Heart left ventricle (tissue), 13 donors: ENCODE measurements at regions not wholly inside any gene's neighbourhood (a gene's known extent, or its start where the extent isn't known, plus 50 kb on each side); places are given as distances from the start of the nearest gene placed in this dataset.

Source experiments
- POLR2A ChIP-seq, 2 donors: fragments of 450-650 bp; IDR thresholded peaks; one replicate each; pipeline ENCODE4 v1.6.1; 2017; ENCODE audit warnings: antibody characterized with exemption in 2 of 2, mild to moderate bottlenecking in 2 of 2, moderate library complexity in 2 of 2
- TF ChIP-seq, protein P1 (sequence below), 12 donors: fragments of 200-600 bp; sonication (generic) in 4 of 12; IDR thresholded peaks; one replicate each; pipeline versions ENCODE4 v1.5.0 to v1.8.0; 2018 to 2022; ENCODE audit warnings: antibody characterized with exemption in 12 of 12, mild to moderate bottlenecking in 5 of 12
- donor health status: ischemic (EF 13 %, LVEDD 7.1; RV severe dilation, severe dysfunction).
- donor health status: DM: no; HTN: yes; CAD: no.
- donor health status: DM: no; HTN: no; CAD: no.
- donor health status: ischemic (EF 25% LVEDD 6.9; RV normal size, moderate dysfunction).
- donor health status: ischemic (EF 25% LVEDD 5.7; RV mildly dilated, moderate dysfunction).
- donor health status: ischemic (EF 35%, LVEDD 5.7; RV mildly dilated, moderate dysfunction).
- donor health status: nonischemic (EF 11% LVEDD 7.7; RV severe dilation, severe dysfunction).
- donor health status: DM: yes; HTN: yes; CAD: no.
- donor health status: PGD.
- donor health status: ischemic (EF 29% LVEDD 5.4; RV normal size, mild dysfunction).
- donor health status: nonischemic (EF 23%, LVEDD 6.1; RV moderate dilation, normal function).

DNA sequence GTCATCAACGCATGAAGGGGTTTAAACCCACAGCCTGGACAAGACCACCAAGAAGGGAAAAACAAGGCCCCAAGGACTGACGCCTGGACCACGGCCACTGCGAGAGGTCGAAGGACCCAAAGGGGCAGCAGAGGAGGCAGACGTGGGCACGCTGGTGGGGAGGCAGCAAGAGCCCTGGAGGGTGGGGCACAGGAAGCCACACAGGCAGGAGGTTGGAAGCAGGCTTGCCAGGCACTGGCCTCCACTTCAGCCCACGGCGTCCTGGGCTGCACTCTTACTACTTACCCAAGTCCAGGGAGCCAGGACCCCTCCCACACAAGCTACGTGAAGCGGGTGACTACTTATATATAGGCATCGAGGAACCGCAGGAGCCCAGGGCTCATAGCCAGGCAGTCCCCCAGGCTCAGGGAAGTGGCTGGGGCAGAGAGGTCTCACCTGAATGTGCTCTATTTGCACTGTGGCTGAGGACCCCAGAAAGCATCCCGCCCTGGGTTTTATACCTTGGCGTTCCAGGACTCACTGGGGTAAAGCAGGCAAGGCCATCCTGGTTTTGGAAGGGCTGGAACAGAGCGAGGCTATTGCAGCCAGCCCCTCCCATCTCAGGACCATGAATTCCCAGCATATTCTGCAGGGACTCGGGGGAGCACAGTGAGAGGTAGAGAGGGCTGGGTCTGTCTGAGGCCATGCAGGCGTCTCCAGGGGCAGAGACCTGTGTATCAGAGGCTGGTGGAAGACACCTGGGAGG lies 113.8 kb upstream of the AFDN start:
- TF ChIP-seq POLR2A (IDR thresholded peaks at IDR 0.05) = no peak
- TF ChIP-seq, protein P1, sequence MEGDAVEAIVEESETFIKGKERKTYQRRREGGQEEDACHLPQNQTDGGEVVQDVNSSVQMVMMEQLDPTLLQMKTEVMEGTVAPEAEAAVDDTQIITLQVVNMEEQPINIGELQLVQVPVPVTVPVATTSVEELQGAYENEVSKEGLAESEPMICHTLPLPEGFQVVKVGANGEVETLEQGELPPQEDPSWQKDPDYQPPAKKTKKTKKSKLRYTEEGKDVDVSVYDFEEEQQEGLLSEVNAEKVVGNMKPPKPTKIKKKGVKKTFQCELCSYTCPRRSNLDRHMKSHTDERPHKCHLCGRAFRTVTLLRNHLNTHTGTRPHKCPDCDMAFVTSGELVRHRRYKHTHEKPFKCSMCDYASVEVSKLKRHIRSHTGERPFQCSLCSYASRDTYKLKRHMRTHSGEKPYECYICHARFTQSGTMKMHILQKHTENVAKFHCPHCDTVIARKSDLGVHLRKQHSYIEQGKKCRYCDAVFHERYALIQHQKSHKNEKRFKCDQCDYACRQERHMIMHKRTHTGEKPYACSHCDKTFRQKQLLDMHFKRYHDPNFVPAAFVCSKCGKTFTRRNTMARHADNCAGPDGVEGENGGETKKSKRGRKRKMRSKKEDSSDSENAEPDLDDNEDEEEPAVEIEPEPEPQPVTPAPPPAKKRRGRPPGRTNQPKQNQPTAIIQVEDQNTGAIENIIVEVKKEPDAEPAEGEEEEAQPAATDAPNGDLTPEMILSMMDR (IDR thresholded peaks at IDR 0.05) = no peak
